Muscle layer of duodenum (tissue), 2 donors: ENCODE measurements at regions not wholly inside any gene's neighbourhood (a gene's known extent, or its start where the extent isn't known, plus 50 kb on each side); places are given as distances from the start of the nearest gene placed in this dataset.

Experiments
- H3K27ac ChIP-seq: one replicate; pipeline ENCODE4 v1.7.0; 2013; ENCODE audit warnings: mild to moderate bottlenecking, low read length
- H3K27me3 ChIP-seq: one replicate; pipeline ENCODE4 v1.7.0; 2013; ENCODE audit warnings: low read depth, mild to moderate bottlenecking, control low read depth, low read length
- H3K36me3 ChIP-seq, 2 donors: one replicate each; pipeline ENCODE4 v1.7.0; 2013; ENCODE audit warnings: low read length in 2 of 2, control low read depth in 1 of 2, mild to moderate bottlenecking in 1 of 2; ENCODE audit not compliant: insufficient read depth in 2 of 2, control insufficient read depth in 1 of 2
- H3K4me1 ChIP-seq, 2 donors: one replicate each; pipeline ENCODE4 v1.7.0; 2013; ENCODE audit warnings: low read length in 2 of 2, mild to moderate bottlenecking in 2 of 2, control low read depth in 1 of 2, moderate library complexity in 1 of 2; ENCODE audit not compliant: insufficient read depth in 2 of 2, control insufficient read depth in 1 of 2
- H3K4me3 ChIP-seq, 2 donors: one replicate each; pipeline ENCODE4 v1.7.0; 2013; ENCODE audit warnings: low read length in 2 of 2, low read depth in 1 of 2, mild to moderate bottlenecking in 1 of 2
- H3K9me3 ChIP-seq, 2 donors: one replicate each; pipeline ENCODE4 v1.7.0; 2013; ENCODE audit warnings: low read length in 2 of 2, control low read depth in 1 of 2, mild to moderate bottlenecking in 1 of 2; ENCODE audit not compliant: control insufficient read depth in 1 of 2
- donor health status: healthy.

DNA sequence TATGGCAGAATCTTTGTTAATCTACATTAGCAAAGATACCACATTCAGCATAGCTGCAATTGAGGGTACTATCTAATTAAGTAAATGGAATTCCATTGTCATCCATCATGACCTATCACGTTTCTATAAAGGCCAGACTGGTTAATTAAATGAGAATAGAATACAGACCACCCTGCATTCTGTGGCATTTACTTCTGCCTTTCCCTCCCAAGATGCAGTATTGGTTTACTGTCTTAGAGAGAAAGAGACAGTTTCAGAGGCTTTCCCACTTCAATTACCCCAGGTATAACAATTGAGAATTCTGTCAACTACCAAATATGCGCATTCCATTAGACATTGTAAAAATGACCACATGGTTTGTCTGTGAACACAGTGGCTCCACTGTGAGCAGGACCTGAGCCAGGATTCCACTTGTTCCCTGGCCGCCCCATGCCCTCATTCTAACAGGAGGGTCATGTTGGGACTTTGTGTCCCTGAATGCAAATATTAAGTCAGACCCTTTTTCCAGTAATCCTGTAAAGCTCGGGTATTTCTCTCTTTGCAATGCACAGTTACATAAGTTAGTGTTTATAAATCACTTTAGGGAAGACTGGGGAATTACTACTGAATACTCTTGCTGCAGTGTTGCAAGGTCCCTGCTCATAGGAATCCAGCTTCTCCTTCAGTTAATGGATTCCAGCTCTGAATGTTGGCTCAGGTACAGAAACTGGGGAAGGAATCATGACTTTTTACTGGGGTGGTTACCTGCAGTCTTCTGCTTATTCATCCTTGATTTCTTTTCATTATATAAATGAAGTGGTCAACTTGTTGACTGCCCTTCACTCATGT, 261.0 kb downstream of the PDGFC start:
- Histone ChIP-seq H3K9me3 (no peaks in the 10 kb centered on the region), H3K27me3 (no peaks in the 10 kb centered on the region), H3K27ac (no peak overlapping the region), H3K36me3 (no peaks in the 10 kb centered on the region), H3K4me3 (no peak overlapping the region), H3K4me1 (no peaks in the 10 kb centered on the region)

DNA sequence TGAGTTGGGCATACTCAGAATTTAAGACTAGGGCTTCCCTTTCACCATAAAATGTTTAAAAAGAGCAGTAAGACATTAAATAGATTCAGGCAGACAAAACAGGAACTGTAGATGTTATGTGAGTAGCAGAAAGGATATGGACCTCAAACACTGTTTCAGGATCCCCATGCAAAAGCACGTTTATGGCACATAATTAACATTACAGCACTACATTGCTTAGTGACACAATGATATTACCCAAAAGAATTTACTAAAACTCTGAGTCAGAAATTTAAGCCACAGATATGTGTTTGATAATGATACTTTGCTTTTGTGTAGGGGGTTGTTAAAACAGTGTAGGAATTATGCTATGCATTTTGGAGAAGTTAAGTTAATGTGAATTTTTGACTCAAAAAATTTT, 266.3 kb downstream of the PDGFC start:
- Histone ChIP-seq H3K4me1 (no peaks in the 10 kb centered on the region), H3K27ac (no peak overlapping the region), H3K9me3 (no peaks in the 10 kb centered on the region), H3K27me3 (no peaks in the 10 kb centered on the region), H3K4me3 (no peak overlapping the region), H3K36me3 (no peaks in the 10 kb centered on the region)

DNA sequence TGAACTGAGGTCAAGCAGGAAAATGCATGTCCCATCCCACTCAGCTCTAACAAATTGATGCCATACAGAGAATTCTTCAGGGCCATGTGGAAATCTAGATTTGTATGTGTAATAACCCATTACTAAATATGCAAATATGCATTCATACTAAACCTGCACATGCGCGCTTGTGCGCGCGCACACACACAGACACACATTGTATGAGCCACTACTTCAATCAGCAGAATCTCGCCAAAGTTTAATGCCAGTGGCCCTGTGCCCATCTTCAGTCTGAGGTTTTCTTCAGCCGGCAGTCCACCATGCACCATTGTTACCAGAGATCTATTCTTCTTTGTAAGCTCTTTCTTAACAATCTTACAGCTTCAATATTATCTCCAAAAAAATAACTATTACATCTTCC, 276.4 kb downstream of the PDGFC start:
- H3K27me3 ChIP-seq: no peaks in the 10 kb centered on the region
- H3K36me3 ChIP-seq: no peaks in the 10 kb centered on the region
- no peaks in the 10 kb centered on the region for H3K9me3 ChIP-seq
- H3K4me3 ChIP-seq: no peak overlapping the region
- H3K4me1 ChIP-seq: no peaks in the 10 kb centered on the region
- H3K27ac ChIP-seq: no peak overlapping the region

DNA sequence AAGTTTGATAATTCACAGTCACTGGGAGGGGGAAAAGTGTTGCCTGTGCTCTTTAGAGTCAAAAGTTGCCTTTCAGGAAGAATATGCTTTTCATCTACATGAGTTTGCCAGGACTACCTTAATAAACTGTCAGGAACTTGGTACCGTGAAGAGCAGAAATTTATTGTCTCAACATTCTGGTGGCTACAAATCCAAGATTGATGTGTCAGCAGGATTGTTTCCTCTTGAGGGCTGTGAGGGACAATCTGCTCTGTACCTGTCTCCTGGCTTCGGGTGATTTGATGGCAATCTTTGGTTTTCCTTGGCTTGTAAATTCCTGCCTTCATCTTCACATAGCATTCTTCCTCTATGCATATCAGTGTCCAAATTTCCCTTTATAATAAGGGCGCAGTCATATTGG, 277.2 kb downstream of the PDGFC start:
- no peaks in the 10 kb centered on the region for H3K9me3 ChIP-seq
- no peak overlapping the region for H3K27ac ChIP-seq
- no peaks in the 10 kb centered on the region for H3K36me3 ChIP-seq
- no peak overlapping the region for H3K4me3 ChIP-seq
- no peaks in the 10 kb centered on the region for H3K4me1 ChIP-seq
- H3K27me3 ChIP-seq: no peaks in the 10 kb centered on the region

DNA sequence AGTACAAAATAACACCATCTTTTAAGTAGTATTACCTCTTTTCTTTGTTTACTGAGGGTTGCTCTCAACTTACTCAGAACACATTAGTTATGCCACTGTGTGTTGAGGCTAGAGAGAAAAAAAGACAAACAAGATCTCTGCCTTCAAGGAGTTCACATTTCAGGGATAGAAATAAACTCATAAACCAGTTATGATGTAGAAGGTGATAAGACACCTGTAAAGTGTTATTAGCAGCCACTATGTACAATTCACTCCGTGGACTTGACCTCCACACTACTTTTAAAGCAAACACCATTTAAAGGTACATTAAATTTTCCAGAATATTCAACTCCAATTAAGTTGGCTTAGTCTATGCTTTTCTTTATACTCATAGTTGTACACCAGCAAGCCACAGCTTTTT, 278.0 kb downstream of the PDGFC start:
- H3K27me3 ChIP-seq: no peaks in the 10 kb centered on the region
- H3K4me1 ChIP-seq: no peaks in the 10 kb centered on the region
- no peak overlapping the region for H3K4me3 ChIP-seq
- no peaks in the 10 kb centered on the region for H3K9me3 ChIP-seq
- H3K27ac ChIP-seq: no peak overlapping the region
- H3K36me3 ChIP-seq: no peaks in the 10 kb centered on the region

DNA sequence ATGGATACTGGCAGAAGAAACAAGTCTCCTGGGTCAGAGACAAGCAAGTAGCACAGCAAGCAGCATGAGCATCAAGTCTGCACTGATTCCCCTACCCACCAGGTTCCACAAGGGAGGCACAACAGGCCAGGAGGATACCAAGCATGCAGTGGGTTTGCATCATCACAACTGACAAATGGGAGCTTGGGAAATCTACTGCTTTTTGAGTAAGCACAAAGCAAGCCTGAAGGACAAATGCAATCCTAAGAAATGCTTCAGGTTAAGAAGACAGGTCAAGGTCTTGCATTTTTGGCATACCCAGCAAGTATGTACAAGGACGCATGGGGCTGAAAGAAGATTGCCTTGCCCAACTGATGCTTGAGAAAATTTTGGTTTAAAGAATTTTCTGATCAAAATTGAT, 279.6 kb downstream of the PDGFC start:
- H3K4me1 ChIP-seq: no peaks in the 10 kb centered on the region
- no peak overlapping the region for H3K4me3 ChIP-seq
- H3K27me3 ChIP-seq: no peaks in the 10 kb centered on the region
- H3K27ac ChIP-seq: no peak overlapping the region
- no peaks in the 10 kb centered on the region for H3K9me3 ChIP-seq
- H3K36me3 ChIP-seq: no peaks in the 10 kb centered on the region

DNA sequence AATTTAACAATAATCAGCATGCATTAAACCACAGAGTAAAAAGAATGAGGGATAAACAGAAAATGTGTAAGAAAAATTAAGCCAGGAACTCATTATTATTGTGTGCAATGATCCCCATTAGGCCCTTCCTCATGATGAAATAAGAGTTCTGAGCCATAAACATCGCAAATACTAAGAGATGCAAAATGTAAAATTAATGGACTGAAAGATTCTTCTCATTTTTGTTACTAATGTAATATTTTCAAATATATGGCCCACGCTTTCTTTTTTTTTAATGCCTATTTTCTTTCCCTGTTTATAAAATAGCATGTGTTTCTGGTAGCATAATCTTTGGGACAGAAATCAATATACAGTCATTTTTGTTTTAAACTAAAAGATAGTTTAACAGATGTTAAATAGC, 281.0 kb downstream of the PDGFC start:
- no peaks in the 10 kb centered on the region for H3K27me3 ChIP-seq
- no peaks in the 10 kb centered on the region for H3K36me3 ChIP-seq
- no peaks in the 10 kb centered on the region for H3K9me3 ChIP-seq
- no peaks in the 10 kb centered on the region for H3K4me1 ChIP-seq
- H3K4me3 ChIP-seq: no peak overlapping the region
- no peak overlapping the region for H3K27ac ChIP-seq

DNA sequence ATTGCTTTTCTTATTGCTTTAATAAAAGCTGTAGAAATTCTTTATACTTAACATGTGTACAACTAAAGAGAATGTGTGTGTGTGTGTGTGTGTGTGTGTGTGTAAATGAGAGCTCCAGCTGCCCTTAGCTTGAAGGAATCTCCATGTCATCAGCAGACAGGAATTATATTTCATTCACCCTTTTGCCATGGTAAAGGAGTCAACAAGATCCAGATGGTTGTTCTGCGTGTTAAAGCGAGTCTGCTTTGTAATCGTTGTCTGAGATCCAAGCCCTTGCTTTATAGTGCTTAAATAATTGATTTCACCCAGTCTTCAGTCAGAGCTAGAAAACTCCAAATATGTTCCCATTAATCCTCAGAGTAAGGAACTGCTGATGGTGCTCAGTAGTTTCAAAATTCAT, 285.5 kb downstream of the PDGFC start:
- H3K27me3 ChIP-seq: no peaks in the 10 kb centered on the region
- no peaks in the 10 kb centered on the region for H3K36me3 ChIP-seq
- no peak overlapping the region for H3K4me3 ChIP-seq
- H3K27ac ChIP-seq: no peak overlapping the region
- H3K4me1 ChIP-seq: no peaks in the 10 kb centered on the region
- H3K9me3 ChIP-seq: no peaks in the 10 kb centered on the region

DNA sequence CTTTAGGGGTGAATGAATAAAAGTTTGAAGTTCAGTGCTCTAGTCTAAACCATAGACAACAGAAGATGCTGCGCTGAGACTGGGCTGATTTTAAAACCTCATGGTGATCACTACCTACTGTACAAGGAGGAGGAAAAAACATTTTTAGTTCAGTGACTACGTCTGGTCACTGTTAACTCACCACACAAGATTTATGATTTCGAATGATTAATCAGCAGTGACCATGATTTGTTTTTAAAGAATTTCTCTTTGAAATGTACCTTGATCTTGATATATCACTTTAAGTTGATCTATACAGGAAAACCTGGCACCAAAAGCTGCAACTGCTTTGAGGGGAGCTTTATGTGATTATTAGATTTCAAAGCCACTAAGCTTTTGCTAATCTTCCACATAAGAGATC, 286.3 kb downstream of the PDGFC start:
- Histone ChIP-seq H3K4me3 (no peak overlapping the region), H3K27ac (no peak overlapping the region), H3K9me3 (no peaks in the 10 kb centered on the region), H3K36me3 (no peaks in the 10 kb centered on the region), H3K27me3 (no peaks in the 10 kb centered on the region), H3K4me1 (no peaks in the 10 kb centered on the region)

DNA sequence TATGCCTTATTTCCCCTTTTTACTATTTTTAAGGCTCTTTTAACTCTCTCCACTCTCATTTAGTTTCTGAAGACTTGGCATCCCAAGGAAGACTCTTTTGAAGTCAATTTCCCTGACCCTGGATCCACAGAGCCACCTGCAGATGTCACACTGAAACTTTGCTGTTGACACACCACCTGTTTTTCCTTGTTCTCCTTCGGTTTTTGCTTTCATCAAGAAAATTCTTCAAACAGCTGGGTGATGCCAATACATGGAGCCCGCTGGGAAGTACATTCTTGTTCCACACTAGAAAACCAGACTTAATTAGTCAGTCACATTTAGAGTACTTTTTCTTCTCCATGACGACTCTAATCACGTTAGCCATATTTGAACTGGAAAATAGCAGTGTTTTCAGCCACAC, 293.9 kb downstream of the PDGFC start:
- H3K4me1 ChIP-seq: no peaks in the 10 kb centered on the region
- no peak overlapping the region for H3K27ac ChIP-seq
- H3K27me3 ChIP-seq: no peaks in the 10 kb centered on the region
- no peaks in the 10 kb centered on the region for H3K9me3 ChIP-seq
- H3K4me3 ChIP-seq: no peak overlapping the region
- peaks cover 0 to 2% of the 10 kb centered on the region in 2 donors for H3K36me3 ChIP-seq

DNA sequence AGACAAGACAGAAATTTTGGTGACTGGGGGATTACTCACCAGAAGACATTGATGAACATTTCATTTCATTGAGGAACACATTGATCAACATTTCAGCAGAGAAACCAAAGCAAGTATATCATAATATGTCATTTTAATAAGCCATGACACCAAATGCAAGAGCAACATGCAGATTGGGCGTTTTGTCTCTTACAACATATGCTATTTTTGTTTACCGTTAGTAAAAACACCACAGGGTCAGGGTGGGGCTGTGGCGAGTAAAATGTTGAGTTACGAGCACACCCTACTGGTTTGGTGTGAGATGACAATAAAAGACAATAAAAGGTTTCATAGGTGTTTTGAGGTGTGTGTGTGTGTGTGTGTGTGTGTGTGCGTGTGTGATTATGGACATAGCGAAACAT, 294.5 kb downstream of the PDGFC start:
- H3K36me3 ChIP-seq: peaks cover 0 to 2% of the 10 kb centered on the region in 2 donors
- H3K27me3 ChIP-seq: no peaks in the 10 kb centered on the region
- no peaks in the 10 kb centered on the region for H3K9me3 ChIP-seq
- no peak overlapping the region for H3K27ac ChIP-seq
- H3K4me1 ChIP-seq: no peaks in the 10 kb centered on the region
- H3K4me3 ChIP-seq: no peak overlapping the region
